Peyer's patch (tissue), 4 donors: ENCODE measurements at regions not wholly inside any gene's neighbourhood (a gene's known extent, or its start where the extent isn't known, plus 50 kb on each side); places are given as distances from the start of the nearest gene placed in this dataset.

ENCODE experiments used
- POLR2A ChIP-seq, 2 donors: fragments of 450-650 bp; IDR thresholded peaks; one replicate each; pipeline ENCODE4 v1.5.1; 2017; ENCODE audit warnings: antibody characterized with exemption in 2 of 2, mild to moderate bottlenecking in 2 of 2, moderate library complexity in 2 of 2
- TF ChIP-seq, protein P1 (sequence below), 6 experiments: fragments of 450-650 bp in 4 of 6; fragments of 200-600 bp in 2 of 6; sonication (generic) in 1 of 6; IDR thresholded peaks; one replicate each; pipeline ENCODE4 v1.5.1; 2017 to 2019; ENCODE audit warnings: antibody characterized with exemption in 6 of 6, mild to moderate bottlenecking in 3 of 6, moderate library complexity in 1 of 6

DNA sequence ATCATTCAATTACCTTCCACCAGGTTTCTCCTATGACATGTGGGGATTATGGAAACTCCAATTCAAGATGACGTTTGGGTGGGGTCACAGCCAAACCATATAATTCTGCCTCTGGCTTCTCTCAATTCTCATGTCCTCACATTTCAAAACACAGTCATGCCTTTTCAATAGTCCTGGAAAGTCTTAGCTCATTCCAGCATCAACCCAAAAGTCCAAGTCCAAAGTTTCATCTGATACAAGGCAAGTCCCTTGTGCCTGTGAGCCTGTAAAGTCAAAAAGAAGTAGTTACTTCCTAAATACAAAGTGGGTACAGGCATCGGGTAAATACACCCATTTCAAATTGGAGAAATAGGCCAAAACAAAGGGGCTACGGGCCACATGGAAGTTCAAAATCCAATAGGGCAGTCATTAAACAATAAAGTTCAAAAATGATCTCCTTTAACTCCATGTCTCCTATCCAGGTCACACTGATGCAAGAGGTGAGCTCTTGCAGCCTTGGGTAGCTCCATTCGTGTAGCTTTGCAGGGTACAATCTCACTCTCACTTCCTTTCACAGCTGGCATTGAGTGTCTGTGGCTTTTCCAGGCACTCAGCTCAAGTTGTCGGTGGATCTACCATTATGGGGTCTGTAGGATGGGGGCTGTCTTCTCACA lies 112.9 kb downstream of the FCRL5 start:
- TF ChIP-seq POLR2A (IDR thresholded peaks at IDR 0.05): no peak
- TF ChIP-seq, protein P1, sequence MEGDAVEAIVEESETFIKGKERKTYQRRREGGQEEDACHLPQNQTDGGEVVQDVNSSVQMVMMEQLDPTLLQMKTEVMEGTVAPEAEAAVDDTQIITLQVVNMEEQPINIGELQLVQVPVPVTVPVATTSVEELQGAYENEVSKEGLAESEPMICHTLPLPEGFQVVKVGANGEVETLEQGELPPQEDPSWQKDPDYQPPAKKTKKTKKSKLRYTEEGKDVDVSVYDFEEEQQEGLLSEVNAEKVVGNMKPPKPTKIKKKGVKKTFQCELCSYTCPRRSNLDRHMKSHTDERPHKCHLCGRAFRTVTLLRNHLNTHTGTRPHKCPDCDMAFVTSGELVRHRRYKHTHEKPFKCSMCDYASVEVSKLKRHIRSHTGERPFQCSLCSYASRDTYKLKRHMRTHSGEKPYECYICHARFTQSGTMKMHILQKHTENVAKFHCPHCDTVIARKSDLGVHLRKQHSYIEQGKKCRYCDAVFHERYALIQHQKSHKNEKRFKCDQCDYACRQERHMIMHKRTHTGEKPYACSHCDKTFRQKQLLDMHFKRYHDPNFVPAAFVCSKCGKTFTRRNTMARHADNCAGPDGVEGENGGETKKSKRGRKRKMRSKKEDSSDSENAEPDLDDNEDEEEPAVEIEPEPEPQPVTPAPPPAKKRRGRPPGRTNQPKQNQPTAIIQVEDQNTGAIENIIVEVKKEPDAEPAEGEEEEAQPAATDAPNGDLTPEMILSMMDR (IDR thresholded peaks at IDR 0.05): no peak
